ENCODE measurements at regions not wholly inside any gene's neighbourhood (a gene's known extent, or its start where the extent isn't known, plus 50 kb on each side); places are given as distances from the start of the nearest gene placed in this dataset.

DNA sequence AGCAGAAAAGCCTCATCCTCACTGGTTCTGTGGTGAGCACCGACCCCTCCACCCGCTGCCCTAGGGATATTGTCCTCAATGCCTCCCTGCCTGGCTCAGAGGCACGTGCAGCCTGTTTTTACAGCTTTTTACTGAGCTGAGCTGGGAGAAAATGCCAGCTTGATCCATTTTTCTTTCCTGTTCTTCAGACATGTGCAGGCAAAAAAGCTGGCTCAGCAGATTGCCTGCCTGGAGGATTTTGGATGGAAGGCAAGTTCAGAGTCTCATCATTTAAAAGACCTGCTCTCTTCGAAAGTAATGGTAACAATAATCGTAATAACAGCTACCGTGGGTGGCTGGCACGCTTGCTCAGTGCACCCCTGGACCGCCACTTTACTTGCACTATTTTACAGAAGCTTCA lies 135.0 kb upstream of the SMIM23 start:
- H2BK12ac ChIP-seq (ENCODE audit: low read depth, low read length): no peak overlapping the region
- 0 out of 4 replicates have a peak, but pooled peaks cover 0 to 3% of the 10 kb centered on the region in 2 experiments for H3K9me3 ChIP-seq (ENCODE audit: insufficient read depth in 2 of 2, low read depth in 1 of 2, low read length in 1 of 2)
- no peak for FAIRE-seq
- no peak overlapping the region for H2BK5ac ChIP-seq (ENCODE audit: low read depth, low read length)
- H4K91ac ChIP-seq (replicated peaks; ENCODE audit: insufficient read length, low read length): no peak overlapping the region
- H3K18ac ChIP-seq (ENCODE audit: extremely low read depth, low read length): no peak overlapping the region
- no peak overlapping the region for H2BK120ac ChIP-seq (replicated peaks; ENCODE audit: low read depth, low read length)
- H4K8ac ChIP-seq (ENCODE audit: extremely low read depth, insufficient read depth, low read length): no peak overlapping the region
- no peak overlapping the region for H3K9ac ChIP-seq (replicated peaks in 1 of 4; ENCODE audit: extremely low read depth in 1 of 4, low read depth in 3 of 4, low read length in 3 of 4)
- no peaks in the 10 kb centered on the region for H3K79me1 ChIP-seq (ENCODE audit: low read depth, low read length)
- H3K23me2 ChIP-seq (ENCODE audit: low read depth, low read length): no peaks in the 10 kb centered on the region
- ChIA-PET CTCF (ENCODE audit: partially characterized antibody) (interaction anchor here (0.6 to 0.8 kb wide), 4 partner anchors 20 to 356 kb away, joined by 3 to 4 read pairs (median 3); partner anchors contain the start of gene FBXW11), POLR2A (ENCODE audit: partially characterized antibody) (interaction anchor here (1.1 kb wide), 1 partner anchor 129 kb away, joined by 3 read pairs; no protein-coding TSS in a partner anchor)
- H2AFZ ChIP-seq (ENCODE audit: low read length): no peak overlapping the region
- H4K20me1 ChIP-seq (replicated peaks in 1 of 2; ENCODE audit: control insufficient read depth in 1 of 2, insufficient read depth in 2 of 2, low read length in 2 of 2): no peaks in the 10 kb centered on the region
- H3K4me1 ChIP-seq (replicated peaks in 1 of 4; ENCODE audit: control insufficient read depth in 3 of 4, insufficient read depth in 4 of 4, low read length in 3 of 4): peaks cover 0 to 7% (median 2%) of the 10 kb centered on the region in 4 experiments; a peak in 4 of 7 replicates
- no peak overlapping the region for H3K27ac ChIP-seq (ENCODE audit: low read depth, low read length)
- H3K27me3 ChIP-seq (replicated peaks in 1 of 4; ENCODE audit: control insufficient read depth in 3 of 4, extremely low read depth in 1 of 4, insufficient read depth in 3 of 4, low read length in 3 of 4): no peaks in the 10 kb centered on the region
- WGBS, 2 experiments (ENCODE audit: extremely low coverage in 1 of 2, insufficient coverage in 1 of 2, insufficient read length in 1 of 2, insufficient replicate concordance in 2 of 2, low coverage in 1 of 2, low lambda C conversion rate in 2 of 2, missing lambda C conversion rate in 1 of 2): 91% methylated on average over 8 of the region's 8 CpGs; no CpG with 5 or more reads in 1 of the 2 experiments
- no peaks in the 10 kb centered on the region for H3K79me2 ChIP-seq (ENCODE audit: control insufficient read depth in 1 of 2, insufficient read depth in 2 of 2, low read length in 2 of 2)
- no peak overlapping the region for H4K5ac ChIP-seq (ENCODE audit: insufficient read length, low read depth, low read length)
- no peak overlapping the region for H3K14ac ChIP-seq (ENCODE audit: insufficient read length)
- no peak overlapping the region for H3K23ac ChIP-seq (ENCODE audit: insufficient read length)
- no peak for DNase-seq (ENCODE audit: low read depth in 1 of 2, low spot score in 2 of 2)
- H3K4me3 ChIP-seq (ENCODE audit: extremely low read depth in 1 of 4, insufficient read depth in 2 of 4, low read depth in 3 of 4, low read length in 4 of 4): no peak overlapping the region
- no peak overlapping the region for H3K56ac ChIP-seq (replicated peaks; ENCODE audit: insufficient read length, low read depth, low read length)
- H3K4ac ChIP-seq (replicated peaks; ENCODE audit: insufficient read length, low read depth, low read length): no peak overlapping the region
- no peak overlapping the region for H3K4me2 ChIP-seq (ENCODE audit: insufficient read depth in 1 of 2, low read depth in 2 of 2, low read length in 2 of 2)
- TF ChIP-seq ATF3 (IDR thresholded peaks at IDR 0.05; ENCODE audit: insufficient read depth, low read depth, low read length) (no peak), USF2 (IDR thresholded peaks at IDR 0.05; ENCODE audit: low read length) (no peak), ASH2L (IDR thresholded peaks at IDR 0.05; ENCODE audit: low read length) (no peak), POU5F1 (IDR thresholded peaks at IDR 0.05; ENCODE audit: low read depth, low read length) (no peak), SP4 (IDR thresholded peaks at IDR 0.05; ENCODE audit: low read length) (no peak), TEAD4 (IDR thresholded peaks at IDR 0.05; ENCODE audit: low read depth, low read length) (no peak), MAFK (IDR thresholded peaks at IDR 0.05; ENCODE audit: low read depth, low read length) (peak; percentile 50; the same call in 1 of the 2 replicates)
- H2AK5ac ChIP-seq (ENCODE audit: low read depth, low read length): no peak overlapping the region
- H2BK20ac ChIP-seq (ENCODE audit: low read length): no peak overlapping the region
- no peak overlapping the region for H2BK15ac ChIP-seq (ENCODE audit: low read length)
- H3K36me3 ChIP-seq (ENCODE audit: control insufficient read depth in 2 of 4, insufficient read depth in 4 of 4, low read length in 3 of 4): no peaks in the 10 kb centered on the region

Data from H1 (cell line).